Trophoblast cell (in vitro differentiated cells and primary cell): ENCODE measurements at regions not wholly inside any gene's neighbourhood (a gene's known extent, or its start where the extent isn't known, plus 50 kb on each side); places are given as distances from the start of the nearest gene placed in this dataset.

Source experiments
- DNase-seq, 2 donors: peaks; one replicate each; pipeline ENCODE4 v3.0.0-alpha.2; 2016
- H2AFZ ChIP-seq: 2 replicates; pipeline ENCODE4 v1.6.1; 2013; ENCODE audit warnings: low read length, moderate library complexity, mild to moderate bottlenecking; ENCODE audit not compliant: insufficient read depth, poor library complexity
- H2AK5ac ChIP-seq: 2 replicates; pipeline ENCODE4 v1.6.1; 2013; ENCODE audit warnings: mild to moderate bottlenecking, low read length
- H2BK120ac ChIP-seq: 2 replicates; pipeline ENCODE4 v1.6.1; 2013; ENCODE audit warnings: low read length, mild to moderate bottlenecking, moderate library complexity; ENCODE audit not compliant: insufficient read depth, poor library complexity
- H2BK12ac ChIP-seq: 2 replicates; pipeline ENCODE4 v1.6.1; 2013; ENCODE audit warnings: mild to moderate bottlenecking, low read length, moderate library complexity
- H2BK5ac ChIP-seq: 2 replicates; pipeline ENCODE4 v1.6.1; 2013; ENCODE audit warnings: low read length, low read depth, moderate library complexity, mild to moderate bottlenecking; ENCODE audit not compliant: poor library complexity
- H3K14ac ChIP-seq: 2 replicates; pipeline ENCODE4 v1.6.1; 2013; ENCODE audit warnings: mild to moderate bottlenecking, low read length
- H3K18ac ChIP-seq: 2 replicates; pipeline ENCODE4 v1.6.1; 2013; ENCODE audit warnings: mild to moderate bottlenecking, low read length
- H3K23ac ChIP-seq: 2 replicates; pipeline ENCODE4 v1.6.1; 2013; ENCODE audit warnings: low read length
- H3K27ac ChIP-seq: 2 replicates; pipeline ENCODE4 v1.5.1; 2013; ENCODE audit warnings: low read depth, mild to moderate bottlenecking, inconsistent platforms, low read length, moderate library complexity
- H3K27me3 ChIP-seq: 2 replicates; pipeline ENCODE4 v1.6.1; 2013; ENCODE audit warnings: inconsistent platforms, mild to moderate bottlenecking, low read length, moderate library complexity; ENCODE audit not compliant: insufficient read depth
- H3K36me3 ChIP-seq, 2 experiments: 1 replicate in 1 of 2; 2 replicates in 1 of 2; pipeline ENCODE4 v1.6.1; 2013; ENCODE audit warnings: low read length in 2 of 2, mild to moderate bottlenecking in 2 of 2, moderate library complexity in 1 of 2; ENCODE audit not compliant: insufficient read depth in 2 of 2, control insufficient read depth in 1 of 2
- H3K4ac ChIP-seq: 2 replicates; pipeline ENCODE4 v1.6.1; 2013; ENCODE audit warnings: low read depth, mild to moderate bottlenecking, low read length, moderate library complexity
- H3K4me1 ChIP-seq, 2 experiments: 1 replicate in 1 of 2; 2 replicates in 1 of 2; pipeline ENCODE4 v1.6.1; 2013; ENCODE audit warnings: low read length in 2 of 2, mild to moderate bottlenecking in 2 of 2, moderate library complexity in 1 of 2; ENCODE audit not compliant: insufficient read depth in 2 of 2, control insufficient read depth in 1 of 2
- H3K4me2 ChIP-seq: 2 replicates; pipeline ENCODE4 v1.6.1; 2013; ENCODE audit warnings: inconsistent platforms, mild to moderate bottlenecking, low read length, moderate library complexity
- H3K4me3 ChIP-seq: 2 replicates; pipeline ENCODE4 v1.5.1; 2013; ENCODE audit warnings: mild to moderate bottlenecking, low read depth, low read length, inconsistent platforms
- H3K79me1 ChIP-seq: one replicate; pipeline ENCODE4 v1.6.1; 2013; ENCODE audit warnings: low read length
- H3K79me2 ChIP-seq: 2 replicates; pipeline ENCODE4 v1.6.1; 2013; ENCODE audit warnings: low read length, mild to moderate bottlenecking; ENCODE audit not compliant: control insufficient read depth, insufficient read depth, poor library complexity
- H3K9ac ChIP-seq: 2 replicates; pipeline ENCODE4 v1.6.1; 2013; ENCODE audit warnings: mild to moderate bottlenecking, low read length
- H3K9me3 ChIP-seq: 2 replicates; pipeline ENCODE4 v1.6.1; 2013; ENCODE audit warnings: low read depth, mild to moderate bottlenecking, control low read depth, inconsistent platforms, low read length; ENCODE audit not compliant: insufficient read depth
- H4K12ac ChIP-seq: 2 replicates; pipeline ENCODE4 v1.6.1; 2013; ENCODE audit warnings: low read depth, mild to moderate bottlenecking, low read length, moderate library complexity
- H4K8ac ChIP-seq: 2 replicates; pipeline ENCODE4 v1.6.1; 2013; ENCODE audit warnings: low read depth, mild to moderate bottlenecking, low read length, moderate library complexity
- H4K91ac ChIP-seq: one replicate; pipeline ENCODE4 v1.6.1; 2013; ENCODE audit warnings: low read depth, mild to moderate bottlenecking, low read length, moderate library complexity
- WGBS: extraction: QIAGEN DNeasy Blood & Tissue Kit; methylation state at CpG from one replicate; pipeline ENCODE4 v1.1.7; 2013; ENCODE audit warnings: missing lambda C conversion rate; ENCODE audit not compliant: insufficient read length, insufficient coverage; ENCODE audit errors: extremely low coverage; 5-methylcytosine and 5-hydroxymethylcytosine counted together

DNA sequence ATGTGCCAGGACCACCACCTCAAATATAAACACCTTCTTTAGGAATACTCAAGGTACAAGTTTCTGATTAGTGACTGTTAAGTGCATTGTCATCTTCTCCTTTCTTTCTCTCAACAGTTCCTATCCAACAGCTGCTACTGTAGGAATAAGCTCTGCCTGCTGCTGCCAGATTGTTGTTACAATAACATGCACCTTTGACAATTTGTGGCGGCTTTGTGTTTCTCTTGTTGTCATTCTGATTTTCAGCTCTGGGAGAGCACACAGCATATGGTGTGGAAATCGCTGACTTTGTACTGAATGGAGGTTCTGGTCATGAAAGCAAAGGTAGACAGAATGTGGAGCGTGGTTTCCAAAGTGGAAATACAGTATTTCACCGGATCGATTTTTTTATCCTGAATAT, 182.8 kb downstream of the SEC23IP start:
- no peak overlapping the region for H2AFZ ChIP-seq
- H3K27me3 ChIP-seq = no peaks in the 10 kb centered on the region
- no peak overlapping the region for H2BK120ac ChIP-seq
- H3K9ac ChIP-seq = no peak overlapping the region
- no peak overlapping the region for H3K4ac ChIP-seq
- no peak overlapping the region for H4K12ac ChIP-seq
- no peak overlapping the region for H3K18ac ChIP-seq
- no peak overlapping the region for H3K27ac ChIP-seq
- no peaks in the 10 kb centered on the region for H3K4me1 ChIP-seq
- H3K4me3 ChIP-seq = no peak overlapping the region
- H4K91ac ChIP-seq = no peak overlapping the region
- H4K8ac ChIP-seq = no peak overlapping the region
- no peak overlapping the region for H3K4me2 ChIP-seq
- no peak for DNase-seq
- no peaks in the 10 kb centered on the region for H3K79me1 ChIP-seq
- no peaks in the 10 kb centered on the region for H3K9me3 ChIP-seq
- no CpG with 5 or more reads among the region's 5 CpGs for WGBS
- no peak overlapping the region for H3K23ac ChIP-seq
- H3K36me3 ChIP-seq = no peaks in the 10 kb centered on the region
- no peak overlapping the region for H2BK12ac ChIP-seq
- no peaks in the 10 kb centered on the region for H3K79me2 ChIP-seq
- H2AK5ac ChIP-seq = no peak overlapping the region
- H2BK5ac ChIP-seq = no peak overlapping the region
- H3K14ac ChIP-seq = no peak overlapping the region

DNA sequence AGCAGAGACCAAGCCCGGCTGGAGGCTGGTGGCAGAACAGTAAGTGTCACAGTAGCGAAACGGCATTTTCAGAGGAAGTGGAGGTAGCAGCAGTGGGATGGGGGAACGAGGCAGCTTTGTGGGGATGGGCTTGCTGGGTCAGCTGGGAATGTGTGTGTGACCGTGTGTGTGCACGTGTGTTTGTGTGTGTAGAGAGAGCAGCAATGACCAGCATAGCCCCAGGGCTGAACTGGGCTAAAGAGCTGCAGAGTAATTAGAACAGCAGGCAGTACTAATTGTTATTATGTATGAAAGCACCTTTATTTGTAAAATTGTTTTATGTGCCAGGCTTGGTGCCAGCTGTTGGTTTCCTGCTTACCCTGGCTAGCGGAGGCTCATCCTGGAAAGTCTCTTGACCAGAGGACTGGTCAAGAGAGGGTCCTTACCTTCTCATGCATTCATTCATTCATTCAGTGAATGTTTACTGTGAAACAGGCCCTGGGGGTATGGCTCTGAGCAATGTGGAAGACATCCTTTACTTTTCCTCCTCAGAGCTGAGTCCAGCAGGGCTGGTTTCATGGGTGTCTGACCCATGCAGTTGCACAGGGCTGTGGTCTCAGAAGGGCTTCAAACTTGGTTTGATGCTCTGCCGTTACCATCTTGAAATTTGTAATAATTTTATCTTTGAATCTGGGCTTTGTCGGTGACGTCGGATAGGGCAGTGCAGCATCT, 184.6 kb downstream of the SEC23IP start:
- no peak overlapping the region for H3K9ac ChIP-seq
- H2AK5ac ChIP-seq = no peak overlapping the region
- no peaks in the 10 kb centered on the region for H3K9me3 ChIP-seq
- H3K27me3 ChIP-seq = no peaks in the 10 kb centered on the region
- no CpG with 5 or more reads among the region's 11 CpGs for WGBS
- H4K91ac ChIP-seq = no peak overlapping the region
- no peak overlapping the region for H3K23ac ChIP-seq
- no peak overlapping the region for H3K18ac ChIP-seq
- H3K79me1 ChIP-seq = no peaks in the 10 kb centered on the region
- H3K4me2 ChIP-seq = no peak overlapping the region
- H4K8ac ChIP-seq = no peak overlapping the region
- H3K27ac ChIP-seq = no peak overlapping the region
- no peak overlapping the region for H2AFZ ChIP-seq
- DNase-seq = peak in 1 of 2 donors; percentile 43
- no peak overlapping the region for H2BK5ac ChIP-seq
- H2BK12ac ChIP-seq = no peak overlapping the region
- H3K36me3 ChIP-seq = no peaks in the 10 kb centered on the region
- H3K4ac ChIP-seq = no peak overlapping the region
- H3K79me2 ChIP-seq = no peaks in the 10 kb centered on the region
- no peak overlapping the region for H3K14ac ChIP-seq
- H3K4me1 ChIP-seq = no peaks in the 10 kb centered on the region
- H3K4me3 ChIP-seq = no peak overlapping the region
- H4K12ac ChIP-seq = no peak overlapping the region
- no peak overlapping the region for H2BK120ac ChIP-seq

DNA sequence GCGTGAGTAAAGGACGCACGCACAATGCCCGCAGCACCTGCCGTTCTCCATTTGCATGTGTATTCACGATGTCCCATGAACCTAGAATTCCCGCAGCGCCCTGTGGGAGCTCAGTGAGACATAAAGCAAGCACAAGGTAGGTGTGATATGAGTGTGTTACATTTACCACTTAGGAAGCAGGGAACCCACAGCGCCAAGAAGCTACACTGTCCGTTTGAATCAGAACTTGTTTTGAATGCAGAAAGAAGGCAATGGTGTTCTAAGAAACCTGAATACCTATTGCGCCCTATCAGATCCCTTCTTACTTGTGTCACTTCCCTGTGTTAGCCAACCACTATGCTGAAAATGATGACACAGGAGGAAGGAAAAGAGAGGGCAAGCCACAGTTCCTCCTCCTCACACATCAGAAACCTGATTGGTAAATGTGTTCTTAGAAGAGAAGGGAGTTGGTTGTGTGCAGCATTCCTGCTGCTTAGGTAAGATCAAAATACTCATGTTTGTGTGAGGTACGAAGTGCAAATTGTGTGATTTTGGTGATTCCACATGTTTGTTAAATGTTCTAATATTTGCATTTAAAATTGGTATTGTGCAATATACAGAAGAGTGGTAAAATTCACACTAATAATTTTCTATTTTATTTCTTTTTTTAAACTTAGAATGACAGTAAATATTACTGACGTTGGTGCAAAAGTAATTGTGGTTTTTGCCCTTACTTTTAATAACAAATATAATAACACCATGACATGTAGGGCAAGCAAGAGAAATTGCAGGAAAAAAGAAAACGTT, 185.4 kb downstream of the SEC23IP start:
- no CpG with 5 or more reads among the region's 14 CpGs for WGBS

DNA sequence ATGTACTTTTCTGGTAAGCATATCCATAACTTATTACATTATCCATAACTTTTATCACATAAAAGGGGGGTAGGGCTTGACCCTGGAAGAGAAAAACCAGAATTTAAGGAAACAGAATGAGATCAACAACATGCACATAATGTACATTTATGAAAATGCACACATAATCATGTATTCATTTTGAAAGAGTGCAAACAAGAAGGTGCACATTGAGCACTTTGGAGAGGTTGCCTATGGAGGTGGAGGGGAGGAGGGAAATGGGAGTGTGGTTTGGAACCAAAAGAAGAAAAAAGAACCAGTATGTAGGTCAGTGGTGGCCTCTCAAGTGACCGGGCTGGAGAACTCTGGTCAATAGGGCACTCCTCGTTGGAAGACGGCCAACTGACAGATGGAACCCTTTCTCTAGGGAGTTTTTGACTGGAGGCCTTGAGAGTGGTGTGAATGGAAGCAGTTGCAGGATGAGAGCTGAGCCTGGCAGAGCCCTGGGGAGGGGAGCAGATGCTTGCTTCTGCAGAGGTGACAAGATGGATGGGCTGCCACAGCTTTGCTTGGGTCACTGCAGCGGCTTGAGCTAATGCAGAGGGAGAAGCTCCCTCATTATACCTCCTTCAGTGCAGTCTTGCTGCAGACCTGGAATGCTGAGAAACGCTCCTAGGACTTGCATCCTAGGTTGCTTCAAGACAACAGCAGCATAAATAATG, 192.7 kb downstream of the SEC23IP start:
- no peak overlapping the region for H3K27ac ChIP-seq
- no peaks in the 10 kb centered on the region for H3K79me2 ChIP-seq
- no peak overlapping the region for H3K23ac ChIP-seq
- no peak overlapping the region for H2BK5ac ChIP-seq
- H3K4me2 ChIP-seq = no peak overlapping the region
- WGBS = no CpG with 5 or more reads among the region's 5 CpGs
- no peak overlapping the region for H2BK12ac ChIP-seq
- H3K9me3 ChIP-seq = no peaks in the 10 kb centered on the region
- no peak overlapping the region for H2AFZ ChIP-seq
- no peak overlapping the region for H3K9ac ChIP-seq
- no peak overlapping the region for H4K12ac ChIP-seq
- no peak overlapping the region for H3K14ac ChIP-seq
- H2BK120ac ChIP-seq = no peak overlapping the region
- no peaks in the 10 kb centered on the region for H3K79me1 ChIP-seq
- H3K4me1 ChIP-seq = no peaks in the 10 kb centered on the region
- no peaks in the 10 kb centered on the region for H3K36me3 ChIP-seq
- H2AK5ac ChIP-seq = no peak overlapping the region
- no peak for DNase-seq
- no peak overlapping the region for H4K8ac ChIP-seq
- H4K91ac ChIP-seq = no peak overlapping the region
- H3K27me3 ChIP-seq = no peaks in the 10 kb centered on the region
- no peak overlapping the region for H3K4me3 ChIP-seq
- no peak overlapping the region for H3K18ac ChIP-seq
- H3K4ac ChIP-seq = no peak overlapping the region

More for the DNA sequence above, 185.4 kb downstream of the SEC23IP start:
- Histone ChIP-seq H2BK120ac (no peak overlapping the region), H3K4me2 (no peak overlapping the region), H3K4ac (no peak overlapping the region), H2BK5ac (no peak overlapping the region), H4K8ac (no peak overlapping the region), H3K79me1 (no peaks in the 10 kb centered on the region), H3K14ac (no peak overlapping the region), H2AK5ac (no peak overlapping the region), H3K9ac (no peak overlapping the region), H3K36me3 (no peaks in the 10 kb centered on the region), H3K18ac (no peak overlapping the region), H3K27me3 (no peaks in the 10 kb centered on the region), H4K12ac (no peak overlapping the region), H3K79me2 (no peaks in the 10 kb centered on the region), H2BK12ac (no peak overlapping the region), H3K9me3 (no peaks in the 10 kb centered on the region), H3K4me3 (no peak overlapping the region), H3K23ac (no peak overlapping the region), H4K91ac (no peak overlapping the region), H2AFZ (no peak overlapping the region), H3K4me1 (no peaks in the 10 kb centered on the region), H3K27ac (no peak overlapping the region)
- peak in 1 of 2 donors; percentile 35 for DNase-seq
